Breast epithelium (tissue), 4 donors: ENCODE measurements at regions not wholly inside any gene's neighbourhood (a gene's known extent, or its start where the extent isn't known, plus 50 kb on each side); places are given as distances from the start of the nearest gene placed in this dataset.

ENCODE experiments used
- DNase-seq, 2 donors: peaks; one replicate each; pipeline ENCODE4 v3.0.0-alpha.2; 2019; ENCODE audit warnings: low spot score in 2 of 2
- H3K27ac ChIP-seq, 2 donors: fragments of 200-600 bp; sonication (generic) in 1 of 2; one replicate each; pipeline ENCODE4 v1.5.1; 2016 to 2019; ENCODE audit warnings: mild to moderate bottlenecking in 1 of 2
- H3K27me3 ChIP-seq, 2 donors: fragments of 200-600 bp; sonication (generic) in 1 of 2; one replicate each; pipeline versions ENCODE4 v1.5.1 to v1.6.0; 2017 to 2019; ENCODE audit warnings: control low read depth in 1 of 2, mild to moderate bottlenecking in 1 of 2
- H3K36me3 ChIP-seq: fragments of 200-600 bp; one replicate; pipeline ENCODE4 v1.5.1; 2019
- H3K4me1 ChIP-seq, 2 donors: fragments of 200-600 bp; sonication (generic); one replicate each; pipeline ENCODE4 v1.5.1; 2016 to 2019; ENCODE audit warnings: control low read depth in 1 of 2
- H3K4me3 ChIP-seq, 3 donors: fragments of 200-600 bp; sonication (generic); 1 replicate in 2 of 3; 2 replicates in 1 of 3; pipeline ENCODE4 v1.5.1; 2016 to 2019; ENCODE audit warnings: mild to moderate bottlenecking in 3 of 3, moderate library complexity in 2 of 3
- H3K9me3 ChIP-seq, 2 donors: fragments of 200-600 bp; sonication (generic) in 1 of 2; one replicate each; pipeline ENCODE4 v1.5.1; 2016 to 2019; ENCODE audit warnings: control low read depth in 1 of 2
- CTCF ChIP-seq, 3 donors: fragments of 450-650 bp; IDR thresholded peaks; one replicate each; pipeline ENCODE4 v1.5.1; 2016 to 2017; ENCODE audit warnings: antibody characterized with exemption in 3 of 3, mild to moderate bottlenecking in 3 of 3, moderate library complexity in 3 of 3
- POLR2A ChIP-seq: fragments of 450-650 bp; IDR thresholded peaks from one replicate; pipeline ENCODE4 v1.6.1; 2016; ENCODE audit warnings: antibody characterized with exemption, mild to moderate bottlenecking, moderate library complexity
- POLR2AphosphoS5 ChIP-seq, 3 donors: sonication (generic); formaldehyde crosslinking; IDR thresholded peaks; one replicate each; pipeline ENCODE4 v1.6.1; 2017; ENCODE audit warnings: antibody characterized with exemption in 3 of 3
- intact Hi-C: fragments of 100-400 bp; cut with DNase I; formaldehyde crosslinking; loops from one replicate; pipeline ENCODE4 v1.15.1; 2023; ENCODE audit warnings: low total_unique reads

DNA sequence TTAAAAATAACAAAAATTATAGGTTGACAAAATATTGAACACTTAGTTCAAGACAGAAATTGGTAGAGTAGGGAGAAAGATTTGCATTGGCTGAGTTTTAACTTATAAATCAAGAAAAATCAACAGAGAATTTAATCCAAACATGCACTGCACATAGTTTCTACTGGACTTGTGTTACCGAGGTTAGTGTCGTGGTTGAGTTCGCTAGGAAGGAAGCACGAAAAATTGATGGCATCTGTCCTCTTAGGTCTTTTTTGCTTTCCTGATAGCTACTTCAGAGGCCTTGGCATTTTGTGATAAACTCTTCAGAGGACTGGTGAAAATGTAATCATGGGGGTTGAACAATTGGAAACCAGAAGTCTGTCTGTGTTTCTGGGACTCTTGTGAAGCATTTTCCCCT, 392.9 kb downstream of the NUAK1 start:
- Histone ChIP-seq H3K9me3 (no peaks in the 10 kb centered on the region), H3K36me3 (no peaks in the 10 kb centered on the region), H3K4me1 (peaks cover 0 to 4% of the 10 kb centered on the region in 2 donors), H3K27me3 (no peaks in the 10 kb centered on the region), H3K27ac (no peak overlapping the region), H3K4me3 (no peak overlapping the region)
- intact Hi-C loops, result loop anchor here (5.0 kb wide), 1 partner anchor 34 kb away; no protein-coding TSS in a partner anchor
- TF ChIP-seq CTCF (IDR thresholded peaks at IDR 0.05) (no peak), POLR2A (no peak), POLR2AphosphoS5 (IDR thresholded peaks at IDR 0.05) (no peak)
- no peak for DNase-seq

GRCh38 chr12:105748806-105749600, 389.8 kb downstream of the NUAK1 start:
- DNase-seq, result peak; percentile 57 to 75
- peak overlapping the region; percentile 53 to 55 for H3K27ac ChIP-seq
- H3K36me3 ChIP-seq, result no peaks in the 10 kb centered on the region
- H3K9me3 ChIP-seq, result no peaks in the 10 kb centered on the region
- no peak overlapping the region for H3K4me3 ChIP-seq
- no peak for TF ChIP-seq POLR2AphosphoS5 (IDR thresholded peaks at IDR 0.05)
- TF ChIP-seq POLR2A, result no peak
- TF ChIP-seq CTCF (IDR thresholded peaks at IDR 0.05), result no peak
- no peaks in the 10 kb centered on the region for H3K27me3 ChIP-seq
- H3K4me1 ChIP-seq, result no peaks in the 10 kb centered on the region
- intact Hi-C loops, result loop anchor here (5.0 kb wide), 1 partner anchor 37 kb away; no protein-coding TSS in a partner anchor

DNA sequence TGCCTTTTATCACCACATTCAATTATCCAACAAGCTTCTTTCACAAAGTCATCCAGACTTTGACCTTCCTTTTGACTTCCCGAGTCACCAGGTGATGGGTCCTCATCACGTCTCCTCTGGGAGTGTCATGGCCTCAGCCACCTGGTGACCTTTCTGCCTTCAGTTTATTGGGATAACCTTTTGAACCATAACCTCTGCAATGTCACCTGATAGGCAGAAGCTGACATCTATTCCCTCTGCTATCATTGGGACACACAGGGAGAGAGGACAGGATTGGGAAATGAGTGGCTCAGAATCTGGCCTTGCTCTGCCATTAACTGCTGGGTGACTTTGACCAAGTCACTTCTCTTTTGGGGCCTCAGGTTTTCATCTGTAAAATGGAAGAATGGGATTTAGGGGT, 388.7 kb downstream of the NUAK1 start:
- peak overlapping the region in 1 of 2 donors; percentile 55 for H3K27ac ChIP-seq
- H3K4me1 ChIP-seq, result no peaks in the 10 kb centered on the region
- TF ChIP-seq POLR2AphosphoS5 (IDR thresholded peaks at IDR 0.05), result no peak
- TF ChIP-seq POLR2A, result no peak
- intact Hi-C loops, result no loop called here
- no peak overlapping the region for H3K4me3 ChIP-seq
- no peak for DNase-seq
- H3K9me3 ChIP-seq, result no peaks in the 10 kb centered on the region
- H3K27me3 ChIP-seq, result no peaks in the 10 kb centered on the region
- no peaks in the 10 kb centered on the region for H3K36me3 ChIP-seq

DNA sequence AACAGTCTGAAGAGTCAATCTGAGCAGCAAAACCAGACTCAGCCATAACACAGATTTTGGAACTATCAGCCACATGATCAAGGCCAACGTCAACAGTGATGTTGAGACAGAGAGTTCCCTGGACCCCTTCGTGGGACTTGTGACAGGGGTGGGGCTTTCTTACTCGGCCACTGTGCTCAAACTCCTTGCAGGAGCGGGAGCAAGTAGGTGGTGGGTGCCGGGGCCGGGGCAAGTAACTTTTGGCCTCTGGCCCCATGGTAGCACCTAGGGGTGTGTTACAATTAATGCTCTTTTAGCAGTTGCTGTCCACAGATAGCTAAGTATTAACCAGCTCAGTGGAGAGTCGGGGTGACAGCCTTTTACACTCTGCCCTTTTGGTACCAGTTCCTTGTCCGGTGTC, 384.4 kb downstream of the NUAK1 start:
- intact Hi-C loops, result no loop called here
- H3K36me3 ChIP-seq, result no peaks in the 10 kb centered on the region
- H3K9me3 ChIP-seq, result no peaks in the 10 kb centered on the region
- H3K27ac ChIP-seq, result no peak overlapping the region
- TF ChIP-seq CTCF (IDR thresholded peaks at IDR 0.05), result no peak
- TF ChIP-seq POLR2AphosphoS5 (IDR thresholded peaks at IDR 0.05), result no peak
- no peak for TF ChIP-seq POLR2A
- no peak overlapping the region for H3K4me3 ChIP-seq
- no peaks in the 10 kb centered on the region for H3K4me1 ChIP-seq
- no peak for DNase-seq
- H3K27me3 ChIP-seq, result no peaks in the 10 kb centered on the region

DNA sequence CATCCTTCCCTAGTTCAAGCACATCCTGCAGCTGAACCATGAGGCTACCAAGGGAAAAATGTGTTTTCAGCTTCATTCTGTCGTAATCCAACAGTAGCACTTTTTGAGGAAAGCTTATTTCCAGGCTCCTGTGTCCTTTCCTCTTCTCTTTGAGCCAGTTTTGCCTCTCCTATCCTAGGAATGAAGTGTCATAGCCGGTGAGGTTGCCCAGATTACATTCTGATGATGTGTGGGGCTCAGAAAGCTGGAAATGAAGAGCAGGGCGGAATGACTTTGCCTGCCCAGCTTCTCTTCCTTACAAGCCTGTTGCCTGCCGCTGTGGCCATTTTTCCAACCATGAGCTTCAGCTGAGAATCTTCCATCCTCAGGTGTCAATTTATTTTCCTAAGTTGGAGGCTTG, 381.8 kb downstream of the NUAK1 start:
- no peak for DNase-seq
- intact Hi-C loops, result no loop called here
- H3K4me3 ChIP-seq, result no peak overlapping the region
- TF ChIP-seq POLR2AphosphoS5 (IDR thresholded peaks at IDR 0.05) (no peak), CTCF (IDR thresholded peaks at IDR 0.05) (no peak), POLR2A (no peak)
- no peaks in the 10 kb centered on the region for H3K36me3 ChIP-seq
- no peaks in the 10 kb centered on the region for H3K4me1 ChIP-seq
- H3K9me3 ChIP-seq, result no peaks in the 10 kb centered on the region
- no peak overlapping the region for H3K27ac ChIP-seq
- H3K27me3 ChIP-seq, result no peaks in the 10 kb centered on the region
